ENCODE measurements at regions not wholly inside any gene's neighbourhood (a gene's known extent, or its start where the extent isn't known, plus 50 kb on each side); places are given as distances from the start of the nearest gene placed in this dataset.

DNA sequence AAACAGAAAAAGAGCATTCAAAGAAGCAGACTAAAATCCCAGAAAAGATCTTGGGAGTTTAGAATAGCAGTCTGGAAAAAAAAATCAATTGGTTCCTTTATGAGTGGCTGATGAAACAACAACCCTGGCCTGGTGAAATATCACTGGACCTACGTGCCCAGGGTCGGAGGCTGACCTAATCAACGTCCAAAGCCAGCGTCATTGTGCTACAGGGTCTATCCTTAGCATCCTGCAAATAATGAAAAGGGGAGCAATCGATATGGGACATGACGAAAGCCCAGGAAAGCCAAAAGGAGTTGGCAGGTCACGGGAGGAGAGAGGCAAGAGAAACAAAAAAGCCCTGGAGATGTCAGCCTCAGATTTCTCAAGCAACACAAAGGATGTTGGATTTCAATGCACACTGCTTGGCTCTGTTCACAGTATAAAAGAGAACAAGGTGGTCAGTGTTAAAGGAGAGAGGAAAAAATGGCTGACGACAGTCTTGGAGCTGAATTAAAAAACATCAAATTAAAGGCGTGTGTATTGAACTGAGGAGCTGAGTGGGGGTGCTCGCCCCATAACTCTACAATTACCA is 148.8 kb downstream of the BLID start:
- TF ChIP-seq POLR2A (IDR thresholded peaks at IDR 0.05) = no peak
- TF ChIP-seq, protein P1, sequence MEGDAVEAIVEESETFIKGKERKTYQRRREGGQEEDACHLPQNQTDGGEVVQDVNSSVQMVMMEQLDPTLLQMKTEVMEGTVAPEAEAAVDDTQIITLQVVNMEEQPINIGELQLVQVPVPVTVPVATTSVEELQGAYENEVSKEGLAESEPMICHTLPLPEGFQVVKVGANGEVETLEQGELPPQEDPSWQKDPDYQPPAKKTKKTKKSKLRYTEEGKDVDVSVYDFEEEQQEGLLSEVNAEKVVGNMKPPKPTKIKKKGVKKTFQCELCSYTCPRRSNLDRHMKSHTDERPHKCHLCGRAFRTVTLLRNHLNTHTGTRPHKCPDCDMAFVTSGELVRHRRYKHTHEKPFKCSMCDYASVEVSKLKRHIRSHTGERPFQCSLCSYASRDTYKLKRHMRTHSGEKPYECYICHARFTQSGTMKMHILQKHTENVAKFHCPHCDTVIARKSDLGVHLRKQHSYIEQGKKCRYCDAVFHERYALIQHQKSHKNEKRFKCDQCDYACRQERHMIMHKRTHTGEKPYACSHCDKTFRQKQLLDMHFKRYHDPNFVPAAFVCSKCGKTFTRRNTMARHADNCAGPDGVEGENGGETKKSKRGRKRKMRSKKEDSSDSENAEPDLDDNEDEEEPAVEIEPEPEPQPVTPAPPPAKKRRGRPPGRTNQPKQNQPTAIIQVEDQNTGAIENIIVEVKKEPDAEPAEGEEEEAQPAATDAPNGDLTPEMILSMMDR (IDR thresholded peaks at IDR 0.05) = no peak

Data from thyroid gland (tissue), 4 donors.